ENCODE measurements at regions not wholly inside any gene's neighbourhood (a gene's known extent, or its start where the extent isn't known, plus 50 kb on each side); places are given as distances from the start of the nearest gene placed in this dataset.

GRCh38 chr2:36088716-36089328, 266.8 kb upstream of the CRIM1 start:
- Histone ChIP-seq H3K36me3 (no peaks in the 10 kb centered on the region), H3K4me1 (no peaks in the 10 kb centered on the region), H3K27ac (no peak overlapping the region), H3K27me3 (no peaks in the 10 kb centered on the region), H3K4me3 (no peak overlapping the region), H3K9me3 (peaks cover 0 to 11% (median 0%) of the 10 kb centered on the region in 3 donors)
- WGBS, 2 donors (ENCODE audit: low coverage in 1 of 2): no CpG with 5 or more reads among the region's 4 CpGs
- no peak for TF ChIP-seq CTCF (IDR thresholded peaks at IDR 0.05)
- TF ChIP-seq POLR2A (IDR thresholded peaks at IDR 0.05): no peak
- TF ChIP-seq EP300 (IDR thresholded peaks at IDR 0.05): no peak
- TF ChIP-seq POLR2AphosphoS5 (IDR thresholded peaks at IDR 0.05): no peak
- ATAC-seq: no peak

DNA sequence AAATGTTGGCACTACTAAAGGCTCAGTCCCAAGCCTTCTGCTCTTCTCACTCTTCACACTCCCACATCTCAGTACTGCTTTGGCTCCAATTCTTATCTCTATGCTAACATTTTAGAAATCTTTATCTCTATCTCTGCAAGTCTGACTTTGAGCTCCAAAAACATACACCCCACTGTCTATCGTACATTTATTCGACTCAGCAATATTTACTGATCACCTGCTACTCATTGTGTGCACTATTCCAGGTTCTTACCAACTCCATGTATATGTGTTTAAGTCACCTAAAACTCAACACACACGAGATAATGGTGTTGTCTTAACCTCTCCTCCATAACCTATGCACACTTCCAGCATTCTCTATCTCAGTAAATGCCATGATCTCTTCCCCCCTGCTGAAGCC, 268.2 kb upstream of the CRIM1 start:
- no peak overlapping the region for H3K27ac ChIP-seq
- ATAC-seq: no peak
- no peaks in the 10 kb centered on the region for H3K27me3 ChIP-seq
- no peaks in the 10 kb centered on the region for H3K36me3 ChIP-seq
- H3K4me3 ChIP-seq: no peak overlapping the region
- 46 to 58% methylated on average over 3 of the region's 3 CpGs for WGBS, 2 donors (ENCODE audit: low coverage in 1 of 2)
- H3K9me3 ChIP-seq: peaks cover 0 to 8% (median 0%) of the 10 kb centered on the region in 3 donors
- no peaks in the 10 kb centered on the region for H3K4me1 ChIP-seq
- TF ChIP-seq EP300 (IDR thresholded peaks at IDR 0.05) (no peak), POLR2A (IDR thresholded peaks at IDR 0.05) (no peak), CTCF (IDR thresholded peaks at IDR 0.05) (no peak), POLR2AphosphoS5 (IDR thresholded peaks at IDR 0.05) (no peak)

GRCh38 chr2:36079793-36080192, 275.8 kb upstream of the CRIM1 start:
- H3K36me3 ChIP-seq: no peaks in the 10 kb centered on the region
- 78 to 83% methylated on average over 1 of the region's 1 CpG for WGBS, 2 donors (ENCODE audit: low coverage in 1 of 2)
- no peak for ATAC-seq
- H3K9me3 ChIP-seq: no peaks in the 10 kb centered on the region
- no peak overlapping the region for H3K4me3 ChIP-seq
- H3K4me1 ChIP-seq: no peaks in the 10 kb centered on the region
- H3K27me3 ChIP-seq: no peaks in the 10 kb centered on the region
- TF ChIP-seq EP300 (IDR thresholded peaks at IDR 0.05) (no peak), CTCF (IDR thresholded peaks at IDR 0.05) (no peak), POLR2AphosphoS5 (IDR thresholded peaks at IDR 0.05) (no peak), POLR2A (IDR thresholded peaks at IDR 0.05) (no peak)
- H3K27ac ChIP-seq: no peak overlapping the region

GRCh38 chr2:36074008-36074407, 281.6 kb upstream of the CRIM1 start:
- WGBS, 2 donors (ENCODE audit: low coverage in 1 of 2): 0% methylated on average over 1 of the region's 1 CpG
- H3K4me1 ChIP-seq: no peaks in the 10 kb centered on the region
- no peak for ATAC-seq

More at GRCh38 chr2:36074008-36074407, 281.6 kb upstream of the CRIM1 start:
- Histone ChIP-seq H3K27ac (no peak overlapping the region), H3K9me3 (no peaks in the 10 kb centered on the region), H3K27me3 (no peaks in the 10 kb centered on the region), H3K36me3 (no peaks in the 10 kb centered on the region), H3K4me3 (no peak overlapping the region)
- TF ChIP-seq POLR2AphosphoS5 (IDR thresholded peaks at IDR 0.05) (no peak), EP300 (IDR thresholded peaks at IDR 0.05) (no peak), POLR2A (IDR thresholded peaks at IDR 0.05) (no peak), CTCF (IDR thresholded peaks at IDR 0.05) (no peak)
